Endothelial cell of umbilical vein (primary cell): ENCODE measurements at regions not wholly inside any gene's neighbourhood (a gene's known extent, or its start where the extent isn't known, plus 50 kb on each side); places are given as distances from the start of the nearest gene placed in this dataset.

Source experiments
- BruUV-seq: library from RNA; stranded (reverse); fragments of 400-500 nt; replicated peaks from 2 replicates; lab custom pipeline; 2021; lab: Mats Ljungman, UMichigan
- CTCF ChIA-PET: fragments of 300-600, 350-600 bp; sonication (Branson Sonifier 250); formaldehyde crosslinking; loops from one replicate; lab custom pipeline; 2021; ENCODE audit warnings: antibody characterized with exemption, inconsistent platforms; lab: Charles Lee
- POLR2A ChIA-PET: fragments of 300-600, 350-600 bp; sonication (Branson Sonifier 250); formaldehyde crosslinking; loops from one replicate; lab custom pipeline; 2021; ENCODE audit warnings: antibody characterized with exemption, inconsistent platforms; lab: Charles Lee
- DNase-seq: peaks from one replicate; pipeline ENCODE4 v3.0.0-alpha.2; 2011; ENCODE audit warnings: low read depth, low spot score
- FAIRE-seq: peaks from 2 replicates; lab custom pipeline; 2011; peaks lifted over from hg19 to GRCh38; lab: Jason Lieb, UNC
- H2AFZ ChIP-seq: 2 replicates; pipeline ENCODE4 v1.6.0; 2012; ENCODE audit warnings: low read depth, low read length, control low read depth, inconsistent platforms
- H3K27ac ChIP-seq: 2 replicates; pipeline ENCODE4 v1.5.1; 2011; ENCODE audit warnings: low read depth, mild to moderate bottlenecking, control low read depth, low read length, moderate library complexity; ENCODE audit not compliant: insufficient read depth
- H3K27me3 ChIP-seq, 2 experiments: 2 replicates each; pipeline versions ENCODE4 v1.6.0 to v1.6.1; 2011; ENCODE audit warnings: low read length in 2 of 2, mixed read lengths in 1 of 2; ENCODE audit not compliant: control insufficient read depth in 2 of 2, insufficient read depth in 2 of 2
- H3K36me3 ChIP-seq, 2 experiments: 2 replicates in 1 of 2; 3 replicates in 1 of 2; pipeline ENCODE4 v1.5.1; 2011; ENCODE audit warnings: low read length in 2 of 2, mild to moderate bottlenecking in 1 of 2, moderate library complexity in 1 of 2; ENCODE audit not compliant: control insufficient read depth in 2 of 2, insufficient read depth in 2 of 2; ENCODE audit errors: extremely low read depth in 1 of 2
- H3K4me1 ChIP-seq: 3 replicates; pipeline ENCODE4 v1.5.1; 2011; ENCODE audit warnings: mild to moderate bottlenecking, low read length; ENCODE audit not compliant: control insufficient read depth, insufficient read depth; ENCODE audit errors: extremely low read depth
- H3K4me2 ChIP-seq: 2 replicates; pipeline ENCODE4 v1.6.1; 2011; ENCODE audit warnings: low read length, control low read depth, mixed read lengths; ENCODE audit not compliant: insufficient read depth
- H3K4me3 ChIP-seq, 3 experiments: fragments of 200-600 bp in 1 of 3; sonication (generic), shearing (Covaris generic) in 1 of 3; replicated peaks in 1 of 3; 2 replicates each; pipeline ENCODE4 v1.5.1; 2011 to 2016; ENCODE audit warnings: control low read depth in 3 of 3, low read length in 3 of 3, mild to moderate bottlenecking in 2 of 3, inconsistent platforms in 1 of 3, low read depth in 1 of 3, moderate library complexity in 1 of 3; ENCODE audit not compliant: insufficient read depth in 1 of 3
- H3K79me2 ChIP-seq: 2 replicates; pipeline ENCODE4 v1.6.0; 2012; ENCODE audit warnings: low read length, inconsistent platforms; ENCODE audit not compliant: control insufficient read depth, insufficient read depth
- H3K9ac ChIP-seq: replicated peaks from 2 replicates; pipeline ENCODE3; 2011; ENCODE audit warnings: low read length, control low read depth; ENCODE audit not compliant: insufficient read depth; ENCODE audit errors: extremely low read depth
- H3K9me1 ChIP-seq: replicated peaks from 3 replicates; pipeline ENCODE4 v1.6.0; 2011; ENCODE audit warnings: mild to moderate bottlenecking, low read length; ENCODE audit not compliant: control insufficient read depth, insufficient read depth; ENCODE audit errors: extremely low read depth
- H3K9me3 ChIP-seq: replicated peaks from 2 replicates; pipeline ENCODE4 v1.5.1; 2012; ENCODE audit warnings: low read length, inconsistent platforms; ENCODE audit not compliant: control insufficient read depth, insufficient read depth
- H4K20me1 ChIP-seq: replicated peaks from 2 replicates; pipeline ENCODE3; 2011; ENCODE audit warnings: mild to moderate bottlenecking, low read length; ENCODE audit not compliant: control insufficient read depth, insufficient read depth; ENCODE audit errors: extremely low read depth
- EZH2 ChIP-seq: IDR thresholded peaks from 2 replicates; pipeline ENCODE4 v1.6.1; 2012; ENCODE audit warnings: borderline replicate concordance, low read depth, mild to moderate bottlenecking, moderate library complexity, low read length, inconsistent platforms; ENCODE audit not compliant: severe bottlenecking
- FOS ChIP-seq: IDR thresholded peaks from 2 replicates; pipeline ENCODE4 v1.6.1; 2011; ENCODE audit warnings: mild to moderate bottlenecking, low read length, moderate library complexity, borderline replicate concordance; ENCODE audit not compliant: insufficient read depth
- GATA2 ChIP-seq: IDR thresholded peaks from 2 replicates; pipeline ENCODE4 v1.7.0; 2011; ENCODE audit warnings: low read depth, mild to moderate bottlenecking, moderate library complexity, mixed read lengths, low read length; ENCODE audit not compliant: insufficient read length, insufficient read depth
- JUN ChIP-seq: IDR thresholded peaks from 2 replicates; pipeline ENCODE4 v1.6.1; 2011; ENCODE audit warnings: borderline replicate concordance, low read depth; ENCODE audit not compliant: insufficient read length, insufficient read depth
- MAX ChIP-seq: IDR thresholded peaks from 2 replicates; pipeline ENCODE4 v1.6.1; 2011; ENCODE audit not compliant: insufficient read depth, insufficient read length
- MYC ChIP-seq: IDR thresholded peaks from one replicate; pipeline ENCODE4 v1.6.1; 2011; ENCODE audit warnings: mild to moderate bottlenecking, low read depth, low read length
- POLR2A ChIP-seq: IDR thresholded peaks from 2 replicates; pipeline ENCODE4 v1.6.1; 2012; ENCODE audit warnings: low read depth, mild to moderate bottlenecking, control low read depth, low read length
- POLR2AphosphoS5 ChIP-seq: IDR thresholded peaks from 2 replicates; pipeline ENCODE4 v1.6.1; 2012; ENCODE audit warnings: low read depth, mild to moderate bottlenecking, control low read depth, low read length, moderate library complexity; ENCODE audit not compliant: insufficient read depth
- dilution Hi-C: fragments of 300-500 bp; cut with MboI; formaldehyde crosslinking; loops from one replicate; pipeline ENCODE4 v1.15.0; 2019; ENCODE audit warnings: low sequenced_read_pairs; ENCODE audit not compliant: extremely low pct_ligation_motif_present
- intact Hi-C: fragments of 100-400 bp; cut with micrococcal nuclease; formaldehyde crosslinking; loops from one replicate; pipeline ENCODE4 v1.10.0; 2022
- TF ChIP-seq, protein P1 (sequence below), 2 donors: IDR thresholded peaks; 1 replicate in 1 of 2; 2 replicates in 1 of 2; pipeline ENCODE4 v1.5.1; 2011; ENCODE audit warnings: low read length in 2 of 2, mild to moderate bottlenecking in 2 of 2, moderate library complexity in 2 of 2, control low read depth in 1 of 2, inconsistent platforms in 1 of 2, low read depth in 1 of 2; ENCODE audit not compliant: insufficient read depth in 1 of 2; ENCODE audit errors: extremely low read depth in 1 of 2

GRCh38 chr4:163017135-163017534 is 149.6 kb downstream of the NAF1 start:
- Histone ChIP-seq H4K20me1 (no peaks in the 10 kb centered on the region), H3K4me1 (no peaks in the 10 kb centered on the region), H3K4me3 (no peak overlapping the region), H3K4me2 (no peak overlapping the region), H2AFZ (no peak overlapping the region), H3K79me2 (no peaks in the 10 kb centered on the region), H3K9ac (no peak overlapping the region), H3K36me3 (no peaks in the 10 kb centered on the region), H3K27ac (no peak overlapping the region), H3K9me3 (no peaks in the 10 kb centered on the region), H3K9me1 (no peaks in the 10 kb centered on the region), H3K27me3 (no peaks in the 10 kb centered on the region)
- DNase-seq (no peak), FAIRE-seq (no peak)
- dilution Hi-C loops = no loop called here
- TF ChIP-seq POLR2AphosphoS5 = no peak
- no peak for TF ChIP-seq POLR2A
- TF ChIP-seq MYC = no peak
- TF ChIP-seq MAX = no peak
- TF ChIP-seq FOS = no peak
- TF ChIP-seq GATA2 = no peak
- TF ChIP-seq JUN = no peak
- intact Hi-C loops = no loop called here
- POLR2A ChIA-PET = no interaction called here
- BruUV-seq = no TSS peak
- CTCF ChIA-PET = no interaction called here

DNA sequence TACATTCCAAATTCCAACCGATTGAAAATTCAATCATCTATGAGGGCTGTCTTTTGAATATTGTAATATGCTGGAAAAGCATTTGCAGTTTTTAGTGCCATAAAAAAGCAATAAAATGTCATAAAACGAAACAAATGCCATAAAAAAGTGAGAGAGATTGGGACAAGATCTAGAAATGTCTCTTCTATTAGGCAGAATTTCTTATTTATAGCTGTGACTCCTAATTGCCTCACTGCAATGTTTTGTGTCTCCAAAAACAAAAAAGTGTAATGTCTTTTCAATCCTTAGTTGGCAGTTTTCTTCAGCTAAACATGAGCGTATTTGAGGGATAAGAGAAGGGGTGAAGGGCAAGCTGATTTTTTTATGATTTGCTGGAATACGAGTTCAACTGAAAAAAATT is 153.9 kb downstream of the NAF1 start:
- intact Hi-C loops = no loop called here
- Histone ChIP-seq H3K4me3 (no peak overlapping the region), H3K9ac (no peak overlapping the region), H4K20me1 (no peaks in the 10 kb centered on the region), H2AFZ (no peak overlapping the region), H3K9me3 (no peaks in the 10 kb centered on the region), H3K4me1 (no peaks in the 10 kb centered on the region), H3K79me2 (no peaks in the 10 kb centered on the region), H3K27me3 (no peaks in the 10 kb centered on the region), H3K4me2 (no peak overlapping the region), H3K36me3 (no peaks in the 10 kb centered on the region), H3K27ac (no peak overlapping the region), H3K9me1 (no peaks in the 10 kb centered on the region)
- CTCF ChIA-PET = no interaction called here
- BruUV-seq = no TSS peak
- no peak for FAIRE-seq
- TF ChIP-seq POLR2AphosphoS5 (no peak), FOS (no peak), JUN (no peak), MAX (no peak), POLR2A (no peak), MYC (no peak), GATA2 (no peak), EZH2 (no peak)
- TF ChIP-seq, protein P1, sequence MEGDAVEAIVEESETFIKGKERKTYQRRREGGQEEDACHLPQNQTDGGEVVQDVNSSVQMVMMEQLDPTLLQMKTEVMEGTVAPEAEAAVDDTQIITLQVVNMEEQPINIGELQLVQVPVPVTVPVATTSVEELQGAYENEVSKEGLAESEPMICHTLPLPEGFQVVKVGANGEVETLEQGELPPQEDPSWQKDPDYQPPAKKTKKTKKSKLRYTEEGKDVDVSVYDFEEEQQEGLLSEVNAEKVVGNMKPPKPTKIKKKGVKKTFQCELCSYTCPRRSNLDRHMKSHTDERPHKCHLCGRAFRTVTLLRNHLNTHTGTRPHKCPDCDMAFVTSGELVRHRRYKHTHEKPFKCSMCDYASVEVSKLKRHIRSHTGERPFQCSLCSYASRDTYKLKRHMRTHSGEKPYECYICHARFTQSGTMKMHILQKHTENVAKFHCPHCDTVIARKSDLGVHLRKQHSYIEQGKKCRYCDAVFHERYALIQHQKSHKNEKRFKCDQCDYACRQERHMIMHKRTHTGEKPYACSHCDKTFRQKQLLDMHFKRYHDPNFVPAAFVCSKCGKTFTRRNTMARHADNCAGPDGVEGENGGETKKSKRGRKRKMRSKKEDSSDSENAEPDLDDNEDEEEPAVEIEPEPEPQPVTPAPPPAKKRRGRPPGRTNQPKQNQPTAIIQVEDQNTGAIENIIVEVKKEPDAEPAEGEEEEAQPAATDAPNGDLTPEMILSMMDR (IDR thresholded peaks at IDR 0.05; ENCODE audit: extremely low read depth in 1 of 2, insufficient read depth in 1 of 2, low read depth in 1 of 2, low read length in 2 of 2) = no peak
- POLR2A ChIA-PET = no interaction called here
- no peak for DNase-seq
- dilution Hi-C loops = no loop called here
